Astrocyte (in vitro differentiated cells and primary cell): ENCODE measurements at regions not wholly inside any gene's neighbourhood (a gene's known extent, or its start where the extent isn't known, plus 50 kb on each side); places are given as distances from the start of the nearest gene placed in this dataset.
"Not testable (repeated sequence)": the region's sequence is repeated elsewhere in the genome, so short reads cannot be mapped to it uniquely, and the experiment has no call there.

ENCODE experiments used
- EZH2 ChIP-seq: IDR thresholded peaks from 2 replicates; pipeline ENCODE4 v1.6.1; 2012; ENCODE audit warnings: mild to moderate bottlenecking, low read length, inconsistent platforms; ENCODE audit not compliant: insufficient read depth
- TF ChIP-seq, protein P1 (sequence below): IDR thresholded peaks from 2 replicates; pipeline ENCODE4 v1.5.1; 2011; ENCODE audit warnings: low read depth, mild to moderate bottlenecking, inconsistent platforms, low read length, moderate library complexity; ENCODE audit not compliant: insufficient read depth

DNA sequence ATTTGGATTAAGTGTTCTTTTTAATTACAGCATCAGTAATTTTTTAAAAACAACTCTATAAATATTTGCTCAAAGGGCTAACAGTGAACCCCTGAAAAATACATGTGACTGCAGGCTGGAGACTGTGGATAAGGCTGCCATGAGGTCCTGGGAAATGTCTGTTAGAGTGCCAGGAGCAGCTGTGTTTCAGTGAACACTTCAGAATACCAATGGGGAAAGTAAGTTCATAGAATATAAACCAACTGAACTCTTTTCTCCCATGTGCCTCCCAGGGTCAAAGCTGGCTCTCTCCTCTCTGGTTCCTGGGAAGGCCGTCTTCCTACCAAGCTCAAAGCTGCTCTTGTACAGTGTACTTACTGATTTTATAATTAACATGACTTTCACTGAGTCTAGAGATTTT lies 189.4 kb downstream of the ATP6V0E2 start:
- TF ChIP-seq, protein P1, sequence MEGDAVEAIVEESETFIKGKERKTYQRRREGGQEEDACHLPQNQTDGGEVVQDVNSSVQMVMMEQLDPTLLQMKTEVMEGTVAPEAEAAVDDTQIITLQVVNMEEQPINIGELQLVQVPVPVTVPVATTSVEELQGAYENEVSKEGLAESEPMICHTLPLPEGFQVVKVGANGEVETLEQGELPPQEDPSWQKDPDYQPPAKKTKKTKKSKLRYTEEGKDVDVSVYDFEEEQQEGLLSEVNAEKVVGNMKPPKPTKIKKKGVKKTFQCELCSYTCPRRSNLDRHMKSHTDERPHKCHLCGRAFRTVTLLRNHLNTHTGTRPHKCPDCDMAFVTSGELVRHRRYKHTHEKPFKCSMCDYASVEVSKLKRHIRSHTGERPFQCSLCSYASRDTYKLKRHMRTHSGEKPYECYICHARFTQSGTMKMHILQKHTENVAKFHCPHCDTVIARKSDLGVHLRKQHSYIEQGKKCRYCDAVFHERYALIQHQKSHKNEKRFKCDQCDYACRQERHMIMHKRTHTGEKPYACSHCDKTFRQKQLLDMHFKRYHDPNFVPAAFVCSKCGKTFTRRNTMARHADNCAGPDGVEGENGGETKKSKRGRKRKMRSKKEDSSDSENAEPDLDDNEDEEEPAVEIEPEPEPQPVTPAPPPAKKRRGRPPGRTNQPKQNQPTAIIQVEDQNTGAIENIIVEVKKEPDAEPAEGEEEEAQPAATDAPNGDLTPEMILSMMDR = not testable (repeated sequence)
- TF ChIP-seq EZH2 = not testable (repeated sequence)
